HG03521 (cell line): ENCODE measurements at regions not wholly inside any gene's neighbourhood (a gene's known extent, or its start where the extent isn't known, plus 50 kb on each side); places are given as distances from the start of the nearest gene placed in this dataset.
A peak's percentile ranks its signal among the peaks of the same experiment; 100 is the strongest.

Experiments
- ATAC-seq: cut with Tn5 transposase; IDR thresholded peaks from one replicate; pipeline ENCODE4 v1.9.1; 2021; ENCODE audit warnings: mild to moderate bottlenecking, moderate library complexity; ENCODE audit not compliant: unreplicated experiment

DNA sequence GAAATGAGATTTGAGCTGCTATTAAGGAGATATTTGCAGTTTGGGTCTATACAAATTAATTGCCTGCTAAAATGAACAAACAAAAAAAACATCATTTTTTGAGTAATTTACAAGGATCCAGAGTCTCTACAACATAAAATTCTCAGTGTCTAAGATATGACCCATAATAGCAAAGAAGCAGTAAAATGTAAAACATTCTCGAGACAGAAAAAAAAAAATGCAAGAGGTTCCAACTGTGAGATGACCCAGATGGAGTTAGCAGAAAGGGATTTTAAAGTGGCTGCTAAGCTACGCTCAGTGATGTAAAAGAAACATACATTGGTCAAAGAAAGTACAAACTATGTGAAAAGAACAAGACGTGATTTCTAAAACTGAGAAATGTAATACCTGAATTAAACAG lies 471.0 kb downstream of the SH2D4B start:
- no peak for ATAC-seq

DNA sequence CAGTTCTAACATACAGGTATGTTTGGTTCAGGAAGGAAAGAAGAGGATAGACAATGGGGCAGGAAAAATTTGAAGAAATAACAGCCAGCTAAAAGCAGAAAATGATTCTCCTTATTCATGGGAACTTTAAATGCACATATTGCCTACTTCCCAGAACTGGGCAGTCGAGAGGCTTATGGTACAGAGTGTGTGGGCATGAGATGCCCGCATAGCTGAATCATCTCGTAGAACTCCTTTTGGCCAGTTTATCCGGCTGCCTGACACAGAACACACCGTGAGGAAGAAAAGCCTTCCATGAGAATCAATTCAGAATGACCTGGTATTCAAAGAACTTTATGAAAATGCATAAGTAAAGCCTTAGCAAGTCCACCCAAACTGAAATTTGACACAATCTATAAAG lies 471.6 kb downstream of the SH2D4B start:
- no peak for ATAC-seq

DNA sequence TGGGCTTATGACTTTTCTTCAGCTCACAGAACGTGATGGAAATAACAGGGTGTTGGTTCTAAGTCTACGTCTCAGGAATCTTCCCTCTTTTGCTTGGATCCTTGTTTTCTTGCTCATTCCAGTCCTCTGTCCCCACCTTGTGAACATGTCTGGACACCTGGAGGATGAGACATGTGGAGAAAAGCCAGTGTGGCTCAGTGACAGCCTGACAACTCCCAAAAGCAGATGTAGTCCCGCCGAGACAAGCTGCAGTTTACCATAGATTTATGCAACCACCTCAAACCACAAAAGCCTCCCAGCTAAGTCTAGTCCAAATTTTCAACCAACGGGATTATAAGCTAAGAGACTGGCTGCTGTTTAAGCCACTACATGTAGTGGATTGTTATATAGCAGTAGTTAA lies 476.1 kb downstream of the SH2D4B start:
- ATAC-seq = no peak

DNA sequence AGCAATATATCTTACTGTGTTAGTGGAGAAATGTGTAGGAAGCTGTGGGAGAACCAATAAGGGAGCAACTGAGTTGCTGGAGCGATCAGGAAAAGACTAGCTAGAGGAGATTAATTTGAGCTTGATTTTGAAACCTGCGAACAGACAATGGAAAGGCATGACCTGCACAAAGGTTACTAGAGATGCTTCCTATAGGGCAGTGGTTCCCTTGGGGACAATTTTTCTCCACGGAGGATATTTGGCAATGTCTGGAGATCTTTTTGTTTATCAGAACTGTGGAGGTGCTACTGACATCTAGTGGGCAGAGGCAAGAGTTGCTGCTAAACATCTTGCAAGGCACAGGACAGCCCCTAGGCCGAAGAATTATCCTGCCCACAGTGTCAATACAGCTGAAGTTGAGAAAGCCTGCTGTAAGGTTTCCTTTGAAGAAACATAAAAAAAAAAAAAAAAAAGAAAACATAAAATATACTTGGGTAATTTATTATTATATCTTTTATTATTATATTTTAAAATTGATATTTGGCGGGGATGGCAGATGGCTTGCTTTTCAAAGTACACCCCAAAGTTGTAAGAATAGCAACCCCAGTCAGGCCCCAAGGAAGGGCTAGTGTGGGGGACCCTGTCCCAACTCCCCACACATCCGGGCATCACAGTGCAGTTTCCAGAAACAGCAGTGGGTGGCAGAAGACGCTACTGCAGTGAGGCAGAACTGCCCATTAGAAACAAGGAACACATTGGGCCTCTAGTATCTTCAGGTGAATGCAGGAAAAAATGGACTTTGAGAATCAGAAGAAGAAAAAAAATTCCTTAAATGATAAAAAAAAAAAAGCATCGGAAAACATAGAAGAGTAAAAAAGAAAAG lies 481.6 kb downstream of the SH2D4B start:
- ATAC-seq = peak; percentile 85

DNA sequence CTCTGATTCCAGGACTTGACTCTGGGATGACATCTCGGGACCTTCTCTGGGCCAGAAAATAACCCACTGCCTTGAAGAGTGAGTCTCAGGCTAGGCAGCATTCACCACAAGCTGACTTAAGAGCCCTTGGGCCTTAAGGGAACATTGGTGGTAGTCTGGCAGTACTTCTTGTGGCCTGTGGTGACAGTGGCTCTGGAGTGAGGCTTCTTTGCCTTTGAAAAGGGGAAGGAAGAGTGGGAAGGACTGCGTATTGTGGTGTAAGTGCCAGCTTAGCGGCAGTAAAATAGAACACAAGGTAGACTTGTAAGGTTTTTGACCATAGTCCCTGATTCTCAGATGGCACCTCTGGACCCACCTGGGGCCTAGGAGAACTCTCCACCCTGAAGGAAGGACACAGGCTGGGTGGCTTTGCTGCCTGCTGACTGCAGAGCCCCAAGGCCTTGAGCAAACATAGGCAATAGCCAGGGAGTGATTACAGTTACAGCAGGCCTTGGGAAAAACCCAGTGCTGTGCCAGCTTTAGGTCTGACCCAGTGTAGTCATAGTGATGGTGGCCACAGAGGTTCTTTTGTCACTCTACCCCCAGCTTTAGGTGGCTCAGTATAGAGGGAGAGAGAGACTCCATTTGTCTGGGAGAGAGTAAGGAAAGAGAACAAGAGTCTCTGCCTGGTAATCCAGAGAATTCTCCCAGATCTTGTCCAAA lies 483.9 kb downstream of the SH2D4B start:
- no peak for ATAC-seq

DNA sequence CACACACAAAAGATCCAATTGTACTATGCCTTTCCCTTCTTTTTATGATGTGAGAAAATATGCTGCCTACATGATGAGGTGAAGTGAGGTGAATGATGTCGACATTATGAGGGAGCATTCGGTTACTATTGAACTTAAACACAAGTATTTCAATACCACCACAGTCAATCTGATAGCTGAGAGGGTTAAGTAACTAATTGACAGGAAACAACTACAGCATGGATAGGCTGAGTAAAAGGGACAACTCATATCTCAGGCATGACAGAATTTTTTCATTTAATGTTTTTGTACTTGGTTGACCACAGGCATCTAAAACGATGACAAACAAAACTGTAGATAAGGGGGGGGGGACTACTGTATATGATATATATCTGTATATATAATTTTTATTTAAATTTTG lies 488.9 kb downstream of the SH2D4B start:
- ATAC-seq = no peak

DNA sequence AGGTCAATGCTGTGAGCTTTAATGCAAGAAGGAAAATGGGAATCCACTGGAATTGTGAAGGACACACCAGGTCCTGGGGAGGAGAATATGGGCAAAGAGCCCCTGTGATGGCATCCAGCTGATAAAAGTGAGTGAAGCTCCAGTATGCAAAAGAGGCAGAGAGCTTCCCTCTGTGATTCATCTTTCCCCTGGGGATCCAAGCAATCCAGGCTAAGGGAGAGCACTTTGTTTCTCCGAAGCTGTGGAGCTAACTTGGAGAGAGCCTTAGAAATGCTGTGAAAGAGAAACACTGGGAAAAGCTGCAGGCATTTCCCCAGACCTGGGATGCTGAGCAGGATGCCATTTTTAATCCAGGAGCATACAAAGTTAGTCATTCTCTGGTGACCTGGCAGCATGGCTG lies 489.5 kb downstream of the SH2D4B start:
- ATAC-seq = no peak

DNA sequence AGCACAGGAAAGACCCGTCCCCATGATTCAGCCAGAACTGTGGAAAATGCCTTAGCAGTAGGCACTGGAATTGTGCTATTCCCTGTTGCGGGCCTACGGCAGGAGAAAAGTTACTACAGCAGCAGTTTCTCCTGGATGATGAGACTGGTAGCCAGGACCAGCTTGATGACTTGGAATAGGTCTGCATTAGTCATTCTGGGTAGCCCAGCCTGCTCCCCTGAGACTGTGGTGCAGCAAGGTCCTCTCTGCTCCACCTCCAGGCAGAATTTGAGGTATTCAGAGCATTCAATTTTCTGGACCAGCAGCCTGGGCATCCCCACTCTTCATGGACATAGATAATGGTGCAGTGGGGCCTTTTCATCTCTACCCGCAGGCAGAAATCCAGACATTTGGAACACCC lies 490.0 kb downstream of the SH2D4B start:
- no peak for ATAC-seq

DNA sequence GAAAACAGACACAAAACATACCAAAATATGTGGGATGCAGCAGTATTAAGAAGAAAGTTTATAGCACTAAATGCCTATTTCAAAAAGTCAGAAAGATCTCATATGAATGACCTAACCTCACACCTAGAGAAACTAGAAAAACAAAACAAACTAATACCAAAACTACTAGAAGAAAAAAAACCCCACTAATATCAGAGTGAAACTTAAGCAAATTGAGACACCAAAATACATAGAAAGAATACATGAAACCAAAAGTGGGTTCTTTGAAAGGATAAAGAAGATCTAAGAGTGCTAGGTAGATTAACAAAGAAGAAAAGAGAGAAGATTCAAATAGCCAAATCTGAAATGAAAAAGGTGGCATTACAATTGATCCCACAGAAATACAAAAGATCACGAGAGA lies 494.1 kb downstream of the SH2D4B start:
- peak; percentile 73 for ATAC-seq

DNA sequence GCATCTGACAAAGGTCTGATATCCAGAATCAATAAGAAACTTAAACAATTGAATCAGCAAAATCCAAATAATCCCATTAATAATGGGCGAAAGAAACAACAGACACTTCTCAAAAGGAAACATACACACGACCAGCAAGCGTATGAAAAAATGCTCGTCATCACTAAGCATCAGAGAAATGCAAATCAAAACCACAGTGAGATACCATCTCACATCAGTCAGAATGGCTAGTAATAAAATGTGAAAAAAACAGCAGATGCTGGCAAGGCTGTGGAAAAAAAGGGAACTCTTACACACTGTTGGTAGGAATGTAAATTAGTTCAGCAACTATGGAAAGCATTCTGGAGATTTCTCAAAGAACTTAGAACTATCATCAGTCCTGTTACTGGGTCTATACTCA lies 496.7 kb downstream of the SH2D4B start:
- ATAC-seq = no peak

DNA sequence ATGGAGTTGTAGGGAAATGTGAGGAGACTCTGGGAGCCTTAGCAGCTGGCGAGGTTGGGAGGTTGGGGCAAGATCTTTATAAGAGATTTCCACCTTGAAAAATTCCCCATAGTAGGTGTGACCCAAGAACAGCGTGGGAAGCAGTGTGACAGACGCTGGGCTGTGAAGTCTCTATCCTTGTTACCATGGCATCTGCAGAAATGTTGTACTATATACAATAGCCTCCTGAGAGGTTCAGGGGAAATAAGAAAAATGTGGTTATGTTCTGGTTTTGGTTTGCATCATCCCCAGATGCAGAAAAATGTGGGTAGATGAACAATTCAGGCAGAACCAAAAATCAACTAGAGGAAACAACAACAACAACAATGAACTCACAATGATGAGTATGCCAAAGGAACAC lies 498.6 kb downstream of the SH2D4B start:
- ATAC-seq = peak; percentile 82

DNA sequence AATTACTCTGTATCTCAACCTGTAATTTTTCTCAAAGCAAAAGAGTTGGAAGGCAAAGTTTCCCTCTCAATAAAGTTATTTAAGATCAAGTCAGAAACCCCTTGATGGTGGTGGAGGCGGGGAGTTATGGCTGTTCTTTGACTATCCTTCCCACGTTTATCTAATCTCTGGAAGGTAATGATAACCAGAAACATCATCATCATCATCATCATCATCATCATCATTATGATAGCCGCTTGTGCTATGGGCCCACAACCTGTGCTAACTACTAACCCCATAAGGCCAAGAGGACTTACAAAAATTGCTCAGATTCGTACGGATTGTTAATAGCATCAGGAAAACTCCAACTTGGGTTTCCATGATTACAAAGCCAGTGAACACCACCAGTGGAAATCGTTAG lies 502.3 kb downstream of the SH2D4B start:
- no peak for ATAC-seq

DNA sequence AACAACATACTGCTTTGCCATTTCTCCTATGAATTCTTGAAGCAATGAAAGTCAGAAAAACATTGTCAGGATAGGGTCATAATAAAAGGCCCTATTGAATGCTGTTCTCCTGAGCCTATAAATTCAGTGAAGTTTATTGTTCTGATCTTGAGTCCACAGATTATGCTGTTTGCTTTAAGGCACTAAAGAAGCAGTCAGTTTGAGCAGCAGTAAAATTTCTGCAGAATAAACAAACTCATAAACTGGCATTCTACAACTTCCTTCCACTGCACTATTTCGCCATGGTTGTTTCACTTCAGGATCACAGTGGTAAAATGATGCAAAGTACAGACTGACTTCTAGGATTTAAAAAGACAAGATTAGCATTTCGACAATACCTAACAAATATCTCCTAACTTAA lies 503.2 kb downstream of the SH2D4B start:
- no peak for ATAC-seq

DNA sequence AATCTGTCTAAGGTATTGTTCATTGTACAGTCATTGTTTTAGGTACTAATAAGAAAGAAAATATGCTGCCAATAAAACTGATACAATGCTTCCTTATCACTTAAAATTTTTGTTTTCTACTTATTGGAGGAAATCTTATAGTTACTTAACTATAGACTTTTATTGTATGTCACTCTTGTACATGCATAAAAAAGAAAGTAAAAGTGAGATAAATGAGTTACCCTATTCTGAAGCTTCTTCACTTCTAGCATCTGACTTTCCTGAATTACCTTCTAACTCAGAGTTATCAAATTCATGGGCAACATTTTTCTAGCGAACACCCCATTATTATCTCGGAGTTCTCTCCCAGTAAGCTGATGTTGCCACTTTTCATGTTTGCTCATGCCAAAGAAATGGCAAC lies 504.9 kb downstream of the SH2D4B start:
- ATAC-seq = no peak

DNA sequence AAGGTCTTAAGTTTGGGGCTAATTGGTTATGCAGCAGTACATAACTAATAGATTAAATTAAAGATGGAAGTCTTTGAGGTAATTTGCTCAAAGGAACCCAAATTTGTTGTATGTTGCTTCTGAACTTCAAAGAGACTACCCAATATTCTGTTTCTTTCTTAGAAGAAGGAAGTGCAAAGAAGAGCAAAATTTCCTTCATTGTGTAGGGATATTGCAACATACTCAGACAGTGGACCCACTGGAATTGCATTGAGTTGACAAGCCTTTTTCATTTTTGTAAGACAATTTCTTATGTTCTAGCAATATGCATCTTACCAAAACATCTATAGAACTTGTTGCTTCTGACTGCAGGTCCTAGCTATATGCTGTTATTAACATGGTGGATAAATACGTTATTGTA lies 527.8 kb downstream of the SH2D4B start:
- no peak for ATAC-seq

DNA sequence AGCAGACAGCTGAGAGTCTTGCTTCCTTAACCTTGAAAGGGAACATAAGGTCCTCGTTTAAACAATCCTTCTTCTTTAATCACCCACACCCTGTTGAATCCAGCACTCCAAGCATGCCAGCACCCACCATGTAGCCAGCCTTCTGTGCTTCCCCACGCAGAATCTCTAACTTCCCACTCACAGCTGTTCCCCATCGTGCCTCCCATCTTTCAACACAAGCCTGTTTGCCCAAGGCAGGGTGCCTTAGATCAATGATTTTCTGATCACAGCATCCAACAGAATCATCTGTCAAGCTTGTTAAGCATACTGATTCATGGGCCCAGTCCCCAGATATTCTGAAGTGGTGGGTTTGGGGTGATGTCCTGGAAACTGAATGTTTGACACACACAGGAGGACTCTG lies 530.8 kb downstream of the SH2D4B start:
- no peak for ATAC-seq

DNA sequence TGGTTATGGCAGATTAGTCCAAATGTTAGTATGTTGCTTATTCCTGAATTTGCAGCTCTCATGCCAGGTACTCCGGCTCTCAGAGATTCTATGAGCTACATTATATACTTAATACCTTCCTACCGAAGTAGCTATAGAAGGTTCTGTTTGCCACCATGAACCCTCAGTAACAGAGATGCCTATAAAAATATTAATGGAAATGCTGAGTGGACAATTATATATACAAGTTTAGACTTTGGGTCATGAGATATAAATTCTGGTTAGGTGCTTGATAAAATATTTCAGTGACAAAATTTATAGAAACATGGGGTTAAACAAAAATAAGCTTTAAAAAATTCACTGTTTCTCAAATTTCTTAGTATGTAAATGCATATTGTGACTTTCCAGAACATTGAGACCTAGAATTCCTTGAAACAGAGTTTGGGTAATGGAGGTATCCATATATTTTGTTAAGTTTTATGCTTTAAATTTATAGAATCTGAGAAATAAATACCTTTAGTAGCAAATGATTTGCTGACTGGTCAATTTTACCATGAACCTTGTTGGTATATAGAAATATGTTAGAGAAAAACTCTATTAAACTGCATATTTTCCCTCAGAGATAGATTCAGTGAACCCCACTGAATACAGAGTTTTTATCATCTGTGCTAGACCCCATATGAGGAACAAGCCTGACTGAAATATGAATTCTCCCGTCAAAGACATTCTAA lies 533.5 kb downstream of the SH2D4B start:
- no peak for ATAC-seq

DNA sequence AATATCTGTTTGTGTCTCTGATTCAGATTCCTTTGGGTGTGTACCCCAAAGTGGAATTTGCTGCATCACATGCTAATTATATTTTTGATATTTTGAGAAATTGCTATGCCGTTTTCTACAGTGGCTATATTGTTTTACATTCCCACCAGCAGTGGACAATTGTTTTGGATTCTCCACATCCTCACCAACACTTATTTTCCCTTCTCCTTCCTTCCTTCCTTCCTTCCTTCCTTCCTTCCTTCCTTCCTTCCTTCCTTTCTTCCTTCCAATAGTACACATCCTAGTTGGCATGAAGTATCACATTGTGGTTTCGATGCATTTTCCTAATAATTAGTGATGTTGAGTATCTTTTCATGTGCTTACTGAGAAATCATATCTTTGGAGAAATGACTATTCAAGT lies 535.5 kb downstream of the SH2D4B start:
- ATAC-seq = no peak

DNA sequence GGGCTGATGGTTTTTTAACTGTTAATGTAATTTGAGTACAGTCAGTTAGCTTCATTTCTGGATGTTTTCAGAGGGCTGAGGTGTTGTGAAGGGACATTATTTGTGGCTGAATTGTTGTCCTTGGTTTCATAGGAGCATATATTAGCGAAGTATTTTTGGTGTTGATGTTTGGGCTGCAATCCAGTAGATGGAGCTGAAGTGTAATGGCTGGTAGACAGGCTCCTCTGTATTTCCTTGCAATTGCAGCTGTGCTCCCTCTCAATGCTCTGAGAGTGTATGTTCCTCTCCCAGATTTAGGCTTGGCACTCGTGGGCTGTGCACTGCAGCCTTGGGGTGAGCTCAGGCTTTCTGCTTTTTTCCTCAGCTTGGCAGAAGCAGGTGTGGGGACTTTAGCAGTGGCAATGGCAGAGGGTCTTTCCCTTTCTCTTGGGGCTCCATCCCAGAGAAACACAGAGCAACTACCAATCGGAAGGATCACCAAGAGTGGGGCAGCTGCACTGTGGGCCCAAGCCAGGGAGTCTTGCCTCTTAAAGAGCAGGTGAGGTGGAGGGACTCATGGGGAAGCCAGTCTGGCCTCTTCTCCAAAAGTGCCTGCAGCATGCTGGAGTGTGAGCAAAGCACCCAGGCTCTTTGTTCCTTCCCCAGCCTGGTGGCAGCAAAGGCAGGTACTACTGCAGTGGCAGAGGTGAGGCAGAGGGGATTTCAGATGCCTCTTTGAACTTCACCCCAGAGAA lies 544.4 kb downstream of the SH2D4B start:
- ATAC-seq = no peak

DNA sequence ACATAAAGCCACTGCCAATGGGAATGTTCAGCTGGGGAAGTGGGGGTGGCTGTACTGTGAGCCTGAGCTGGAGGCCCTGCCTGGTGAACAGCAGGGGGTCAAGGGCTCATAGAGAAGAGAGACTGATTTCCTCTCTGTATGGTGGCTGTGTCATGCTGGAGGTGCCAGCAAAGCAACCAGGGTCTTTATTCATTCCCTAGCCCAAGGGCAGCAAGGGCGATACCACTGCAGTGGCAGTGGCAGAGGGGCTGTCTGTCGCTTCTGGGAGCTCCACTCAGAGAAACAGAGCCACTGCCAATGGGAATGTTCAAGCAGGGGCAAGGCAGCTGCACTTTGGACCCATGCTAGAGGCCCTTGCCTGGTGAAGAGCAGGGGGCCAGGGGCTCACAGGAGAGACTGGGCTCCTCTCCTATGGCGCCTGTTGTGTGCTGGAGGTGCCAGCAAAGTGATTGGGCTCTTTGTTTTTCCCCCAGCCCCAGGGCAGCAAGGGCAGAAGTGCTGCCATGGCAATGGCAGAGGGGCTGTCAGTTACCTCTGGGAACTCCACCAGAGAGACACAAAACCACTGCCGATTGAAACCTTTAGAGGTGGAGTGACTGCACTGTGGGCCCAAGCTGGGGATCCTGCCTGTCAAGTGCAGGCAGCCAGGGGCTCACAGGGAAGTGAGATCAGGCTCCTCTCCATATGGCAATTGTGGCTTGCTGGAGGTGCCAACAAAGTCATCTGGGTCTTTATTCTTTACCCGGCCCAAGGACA lies 545.1 kb downstream of the SH2D4B start:
- ATAC-seq = no peak
